SK-N-SH (cell line): ENCODE measurements at regions not wholly inside any gene's neighbourhood (a gene's known extent, or its start where the extent isn't known, plus 50 kb on each side); places are given as distances from the start of the nearest gene placed in this dataset.

Experiments
- CHD2 ChIP-seq: fragments of 150-350 bp; IDR thresholded peaks from 2 replicates; pipeline ENCODE4 v1.6.1; 2018; ENCODE audit warnings: low read length; ENCODE audit not compliant: partially characterized antibody
- CTCF ChIP-seq: fragments of 200-600 bp; sonication (generic); IDR thresholded peaks from 2 replicates; pipeline ENCODE4 v1.6.1; 2017; ENCODE audit warnings: antibody characterized with exemption, mild to moderate bottlenecking, moderate library complexity
- EP300 ChIP-seq, 2 experiments: IDR thresholded peaks; 2 replicates each; pipeline versions ENCODE4 v1.4.0 to v1.6.1; 2012; ENCODE audit warnings: borderline replicate concordance in 1 of 2, low read depth in 1 of 2, low read length in 1 of 2
- GATA2 ChIP-seq: sonication (generic); formaldehyde crosslinking; IDR thresholded peaks from 2 replicates; pipeline ENCODE4 v1.5.0; 2020; ENCODE audit warnings: mild to moderate bottlenecking, missing genetic modification reagents
- NFIC ChIP-seq: IDR thresholded peaks from 2 replicates; pipeline ENCODE4 v1.4.0; 2012; ENCODE audit warnings: borderline replicate concordance
- PBX3 ChIP-seq: IDR thresholded peaks from 2 replicates; pipeline ENCODE4; 2012
- POLR2AphosphoS5 ChIP-seq: IDR thresholded peaks from 2 replicates; pipeline ENCODE4 v1.6.1; 2012; ENCODE audit warnings: low read depth, low read length
- RAD21 ChIP-seq: IDR thresholded peaks from 2 replicates; pipeline ENCODE4 v1.6.1; 2012; ENCODE audit warnings: mild to moderate bottlenecking, low read length
- REST ChIP-seq: IDR thresholded peaks from 2 replicates; pipeline ENCODE4 v1.6.1; 2012; ENCODE audit warnings: mild to moderate bottlenecking, low read depth, low read length, moderate library complexity
- RFX5 ChIP-seq: IDR thresholded peaks from 2 replicates; pipeline ENCODE4 v1.6.1; 2012; ENCODE audit warnings: mild to moderate bottlenecking, improper control_type of control experiment, low read length
- SMC3 ChIP-seq: IDR thresholded peaks from 2 replicates; pipeline ENCODE4 v1.6.1; 2012; ENCODE audit warnings: low read depth, low read length, improper control_type of control experiment
- TAF1 ChIP-seq: IDR thresholded peaks from 2 replicates; pipeline ENCODE4 v1.6.1; 2012; ENCODE audit warnings: low read depth, mild to moderate bottlenecking, low read length, moderate library complexity, borderline replicate concordance
- USF1 ChIP-seq: IDR thresholded peaks from 2 replicates; pipeline ENCODE4 v1.4.0; 2012; ENCODE audit warnings: low read depth, borderline replicate concordance
- ZBTB33 ChIP-seq: IDR thresholded peaks from 2 replicates; pipeline ENCODE4 v1.4.0; 2012; ENCODE audit warnings: low read depth, borderline replicate concordance

- TF ChIP-seq CTCF (no peak), POLR2AphosphoS5 (no peak), ZBTB33 (no peak), NFIC (no peak), SMC3 (no peak), PBX3 (no peak), RFX5 (no peak), USF1 (no peak), REST (no peak), GATA2 (CRISPR knock-in tag) (no peak), RAD21 (no peak), EP300 (IDR thresholded peaks at IDR 0.05; ENCODE audit: borderline replicate concordance in 1 of 2, low read depth in 1 of 2, low read length in 1 of 2) (no peak), CHD2 (no peak), TAF1 (no peak)
Measured at GRCh38 chr13:80559944-80560343, 219.0 kb upstream of the SPRY2 start.
